ENCODE measurements at regions not wholly inside any gene's neighbourhood (a gene's known extent, or its start where the extent isn't known, plus 50 kb on each side); places are given as distances from the start of the nearest gene placed in this dataset.

DNA sequence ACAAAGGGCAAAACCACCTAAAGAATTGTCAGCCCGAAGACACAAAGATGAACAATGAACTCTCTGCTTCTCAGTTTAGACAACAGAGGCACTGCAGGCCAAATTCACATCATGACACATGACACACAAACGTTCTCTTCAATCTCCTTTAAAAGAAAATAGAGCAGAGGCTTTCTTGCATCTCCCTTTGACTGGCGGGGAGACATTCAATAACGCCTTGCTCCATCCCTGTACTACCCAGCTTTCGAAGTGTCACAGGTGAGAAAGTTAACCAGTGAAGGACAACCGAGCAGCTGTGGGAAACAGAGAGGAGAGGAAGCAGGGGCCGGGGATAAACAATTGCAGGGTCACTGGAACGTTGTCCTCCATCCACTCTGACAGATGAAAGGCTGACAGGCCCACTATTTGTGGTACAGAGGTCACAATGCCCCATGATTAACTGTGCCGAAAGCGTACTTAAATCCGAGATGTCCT, 130.8 kb downstream of the PHLDA1 start:
- ATAC-seq, result no peak
- Mint-ChIP-seq H3K9me3 (no peaks in the 10 kb centered on the region), H3K27me3 (ENCODE audit: low read depth) (peaks cover 2% of the 10 kb centered on the region), H3K4me1 (ENCODE audit: low read depth) (no peaks in the 10 kb centered on the region), H3K4me3 (no peak overlapping the region), H3K36me3 (ENCODE audit: insufficient read depth) (no peaks in the 10 kb centered on the region)
- no peak for DNase-seq

DNA sequence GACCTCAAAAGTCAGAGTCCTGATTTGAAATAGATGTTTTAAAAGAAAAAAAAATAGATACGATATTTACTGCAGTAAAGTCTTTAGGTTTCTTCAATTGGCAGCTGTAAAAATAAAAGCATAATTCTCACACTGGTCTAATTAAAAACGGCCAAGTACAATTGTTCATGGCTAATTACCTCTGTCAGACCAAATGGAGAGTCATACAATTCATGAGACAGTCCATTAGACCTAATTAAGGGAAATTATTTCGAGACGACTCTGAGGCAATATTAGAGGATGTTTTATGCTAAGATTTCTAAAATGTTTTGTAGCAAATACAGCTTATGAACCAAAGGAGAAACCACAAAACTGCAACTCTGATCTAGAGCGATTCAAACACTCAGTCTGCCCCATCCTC, 131.3 kb downstream of the PHLDA1 start:
- Mint-ChIP-seq H3K9me3 (no peaks in the 10 kb centered on the region), H3K4me3 (no peak overlapping the region), H3K4me1 (ENCODE audit: low read depth) (no peaks in the 10 kb centered on the region), H3K36me3 (ENCODE audit: insufficient read depth) (no peaks in the 10 kb centered on the region), H3K27me3 (ENCODE audit: low read depth) (peaks cover 2% of the 10 kb centered on the region)
- DNase-seq (no peak), ATAC-seq (no peak)

DNA sequence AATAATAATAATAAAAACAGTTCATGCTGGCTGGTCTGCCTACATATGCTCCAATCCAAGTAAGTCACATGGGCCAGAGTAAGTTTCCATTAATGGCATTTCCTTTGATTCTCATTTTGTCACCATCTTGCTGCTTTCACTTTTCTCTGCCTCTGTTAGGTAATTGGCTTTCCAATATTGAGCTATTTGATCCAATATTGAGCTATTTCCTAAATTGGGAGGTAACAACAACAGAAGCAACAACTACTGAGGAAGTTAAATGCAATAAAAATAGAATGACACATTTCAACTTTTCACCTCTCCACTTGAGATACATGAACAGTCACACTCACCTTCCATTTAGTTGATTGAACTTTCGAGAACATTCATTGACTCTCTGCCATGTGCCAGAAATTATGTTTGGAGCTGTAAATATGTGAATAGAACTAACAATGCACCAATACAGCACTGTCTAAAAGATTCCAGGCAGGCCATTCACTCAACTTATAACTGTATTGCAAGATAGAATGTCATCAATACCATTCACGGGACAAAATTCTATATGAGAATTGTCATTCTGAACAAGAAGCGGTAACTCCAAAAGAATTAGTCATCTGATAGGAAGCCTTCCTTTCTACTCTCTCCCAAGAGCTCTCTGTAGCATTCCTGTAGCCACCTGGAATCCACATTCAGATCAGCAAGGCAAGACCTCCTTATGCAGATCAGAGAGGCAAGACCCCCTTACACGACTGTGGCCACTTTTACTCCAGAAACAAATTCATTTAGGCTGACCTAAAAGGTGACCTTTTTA, 136.4 kb downstream of the PHLDA1 start:
- Mint-ChIP-seq H3K36me3 (ENCODE audit: insufficient read depth) (no peaks in the 10 kb centered on the region), H3K27me3 (ENCODE audit: low read depth) (peaks cover 2% of the 10 kb centered on the region), H3K9me3 (no peaks in the 10 kb centered on the region), H3K4me3 (no peak overlapping the region), H3K4me1 (ENCODE audit: low read depth) (no peaks in the 10 kb centered on the region)
- ATAC-seq (no peak), DNase-seq (no peak)

DNA sequence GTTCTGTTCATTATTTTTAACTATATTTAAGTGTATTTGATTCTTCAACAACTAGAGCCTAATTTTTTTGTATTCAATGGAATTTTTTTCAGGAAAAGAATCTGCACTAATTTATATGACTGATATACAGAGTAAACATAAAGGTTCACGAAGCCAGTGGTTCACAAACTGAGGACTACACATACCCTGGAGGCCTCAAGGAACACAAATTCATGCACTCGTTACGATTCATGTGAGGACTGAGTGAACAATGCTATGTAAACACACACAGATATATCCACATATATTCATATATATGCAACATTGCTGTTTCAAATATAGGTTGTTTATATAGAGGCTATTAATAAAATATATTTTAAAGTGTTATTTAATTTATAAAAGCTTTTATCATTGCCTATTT, 137.8 kb downstream of the PHLDA1 start:
- peaks cover 6% of the 10 kb centered on the region for H3K27me3 Mint-ChIP-seq (ENCODE audit: low read depth)

DNA sequence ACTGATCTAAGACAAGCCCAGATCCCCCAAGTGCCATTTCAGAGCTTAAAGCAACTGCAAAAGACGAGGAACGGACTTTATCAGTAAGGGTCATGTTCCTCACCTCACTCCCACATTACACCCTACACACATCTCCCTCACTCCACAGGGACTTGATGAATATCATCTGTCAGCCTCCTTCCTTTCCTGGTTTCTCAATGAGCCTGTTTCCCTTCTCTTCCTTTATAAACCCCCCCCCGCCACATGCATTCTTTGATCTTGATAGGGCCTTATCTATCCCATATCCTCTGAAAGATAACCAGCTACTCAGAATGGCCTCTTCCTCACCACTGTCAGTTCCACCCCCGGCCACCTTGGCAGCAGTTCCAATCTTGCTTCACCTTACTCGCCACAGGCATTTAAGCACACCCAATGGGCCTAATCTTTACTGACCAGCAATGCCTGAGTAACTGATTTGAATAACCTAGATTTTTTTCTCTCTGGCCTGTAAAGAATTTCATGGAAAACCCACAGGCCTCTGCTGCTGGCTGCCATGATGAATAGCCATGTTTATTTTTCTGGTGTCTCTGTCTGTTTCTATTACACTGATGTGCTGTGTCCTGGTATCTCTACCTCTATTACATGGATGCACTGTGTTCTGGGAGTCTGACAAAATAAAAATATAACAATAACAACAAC, 138.7 kb downstream of the PHLDA1 start:
- ATAC-seq (no peak), DNase-seq (no peak)
- Mint-ChIP-seq H3K4me3 (no peak overlapping the region), H3K4me1 (ENCODE audit: low read depth) (no peaks in the 10 kb centered on the region), H3K36me3 (ENCODE audit: insufficient read depth) (no peaks in the 10 kb centered on the region), H3K9me3 (no peaks in the 10 kb centered on the region), H3K27me3 (ENCODE audit: low read depth) (peaks cover 6% of the 10 kb centered on the region)

More for the DNA sequence above, 137.8 kb downstream of the PHLDA1 start:
- Mint-ChIP-seq H3K9me3 (no peaks in the 10 kb centered on the region), H3K4me1 (ENCODE audit: low read depth) (no peaks in the 10 kb centered on the region), H3K36me3 (ENCODE audit: insufficient read depth) (no peaks in the 10 kb centered on the region), H3K4me3 (no peak overlapping the region)
- DNase-seq, result no peak
- ATAC-seq, result no peak

DNA sequence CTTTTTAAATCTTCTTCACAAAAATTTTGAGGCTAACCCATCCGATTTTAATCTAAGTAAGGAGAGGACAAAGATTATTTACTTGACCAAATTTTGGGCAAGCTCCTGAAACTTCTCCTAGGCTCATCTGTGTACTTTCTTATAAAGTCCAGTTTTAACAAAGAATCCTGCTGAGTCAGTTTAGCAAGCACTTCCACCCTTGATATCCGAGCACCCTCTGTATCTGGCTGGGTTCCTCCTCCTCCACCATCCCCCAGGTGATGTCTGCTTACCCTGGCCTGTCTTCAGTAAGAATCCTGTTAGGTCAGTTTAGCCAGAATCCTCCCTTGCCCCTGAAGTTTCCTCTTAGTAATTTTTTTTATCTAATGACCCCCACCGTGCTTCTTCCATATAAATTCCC, 140.5 kb downstream of the PHLDA1 start:
- Mint-ChIP-seq H3K4me3 (no peak overlapping the region), H3K9me3 (no peaks in the 10 kb centered on the region), H3K4me1 (ENCODE audit: low read depth) (no peaks in the 10 kb centered on the region), H3K36me3 (ENCODE audit: insufficient read depth) (no peaks in the 10 kb centered on the region), H3K27me3 (ENCODE audit: low read depth) (peaks cover 4% of the 10 kb centered on the region)
- no peak for ATAC-seq
- no peak for DNase-seq

DNA sequence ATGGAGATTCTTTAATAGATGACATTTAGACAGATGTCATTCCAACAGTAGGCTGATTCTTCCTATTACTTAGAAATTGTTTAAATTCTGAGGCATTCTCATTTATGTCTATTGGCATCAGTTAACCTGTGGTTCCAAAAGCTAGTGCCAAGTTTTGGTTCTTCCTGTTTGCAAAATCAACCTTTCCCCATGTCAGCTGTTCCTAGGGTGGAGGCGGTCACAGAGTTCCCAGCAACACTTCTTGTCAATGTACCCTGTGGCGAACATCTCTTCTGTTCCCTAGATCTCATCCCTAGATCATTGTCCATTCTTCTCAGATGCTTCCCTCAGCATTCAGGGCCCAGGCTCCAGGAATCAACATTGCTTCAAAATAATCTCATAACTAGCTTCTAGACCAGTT, 140.9 kb downstream of the PHLDA1 start:
- Mint-ChIP-seq H3K4me3 (no peak overlapping the region), H3K9me3 (no peaks in the 10 kb centered on the region), H3K27me3 (ENCODE audit: low read depth) (peaks cover 4% of the 10 kb centered on the region), H3K36me3 (ENCODE audit: insufficient read depth) (no peaks in the 10 kb centered on the region), H3K4me1 (ENCODE audit: low read depth) (no peaks in the 10 kb centered on the region)
- no peak for DNase-seq
- no peak for ATAC-seq

DNA sequence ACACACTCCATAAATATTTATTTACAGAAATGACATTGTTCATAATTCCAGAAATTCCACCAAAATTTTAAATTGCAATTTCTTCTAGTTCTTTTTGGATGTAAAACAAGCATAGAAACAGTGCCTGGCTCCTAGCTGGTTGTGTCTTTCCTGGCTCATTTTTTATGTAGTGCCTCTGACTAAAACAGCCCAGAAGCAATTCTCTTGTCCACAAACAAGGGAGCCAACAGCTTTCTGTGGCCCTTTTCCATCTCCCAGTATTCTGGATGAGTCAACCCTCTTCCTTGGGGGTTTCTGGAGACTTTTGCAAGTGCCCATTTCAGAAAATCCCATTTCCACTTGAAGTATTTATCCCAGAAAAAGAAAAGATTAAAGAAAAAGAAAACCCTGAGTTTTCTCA, 141.4 kb downstream of the PHLDA1 start:
- Mint-ChIP-seq H3K9me3 (no peaks in the 10 kb centered on the region), H3K27me3 (ENCODE audit: low read depth) (peaks cover 4% of the 10 kb centered on the region)

DNA sequence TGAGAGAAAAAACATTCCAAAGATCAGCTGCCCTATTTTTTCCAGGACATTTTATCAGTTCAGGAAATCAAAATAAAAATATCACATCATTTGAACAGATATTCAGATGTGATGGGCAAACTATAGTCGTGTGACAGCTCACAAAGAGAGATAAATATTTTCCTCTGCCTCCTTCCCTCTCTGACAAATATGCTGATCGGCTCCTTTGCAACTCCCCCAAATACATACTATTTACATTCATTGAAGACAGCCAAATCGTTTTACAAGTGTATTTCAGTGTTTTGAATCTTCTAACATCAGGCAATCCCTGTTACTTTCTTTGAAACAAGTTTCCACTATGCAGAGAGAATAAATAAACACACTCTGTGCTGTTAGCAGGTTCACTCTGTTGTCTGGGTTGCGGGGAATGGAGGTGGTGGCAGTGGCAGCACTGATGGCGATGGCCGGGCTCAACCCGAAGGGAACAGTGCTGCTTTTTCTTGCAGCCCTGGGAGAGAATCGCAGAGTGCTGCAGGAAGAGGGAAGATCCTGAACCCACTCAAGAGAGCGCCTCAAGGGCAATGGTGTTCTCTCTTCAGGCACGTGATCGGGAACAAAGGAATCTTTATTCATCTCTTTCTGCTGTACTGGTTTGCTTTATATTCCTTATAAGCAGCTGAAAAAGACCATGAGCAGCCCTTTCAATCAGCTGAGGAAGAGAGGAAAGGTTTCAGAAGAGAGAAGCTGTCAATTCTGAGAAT, 142.5 kb downstream of the PHLDA1 start:
- no peak for ATAC-seq

More for the DNA sequence above, 141.4 kb downstream of the PHLDA1 start:
- Mint-ChIP-seq H3K36me3 (ENCODE audit: insufficient read depth) (no peaks in the 10 kb centered on the region), H3K4me1 (ENCODE audit: low read depth) (no peaks in the 10 kb centered on the region), H3K4me3 (no peak overlapping the region)
- ATAC-seq, result no peak
- DNase-seq, result no peak

DNA sequence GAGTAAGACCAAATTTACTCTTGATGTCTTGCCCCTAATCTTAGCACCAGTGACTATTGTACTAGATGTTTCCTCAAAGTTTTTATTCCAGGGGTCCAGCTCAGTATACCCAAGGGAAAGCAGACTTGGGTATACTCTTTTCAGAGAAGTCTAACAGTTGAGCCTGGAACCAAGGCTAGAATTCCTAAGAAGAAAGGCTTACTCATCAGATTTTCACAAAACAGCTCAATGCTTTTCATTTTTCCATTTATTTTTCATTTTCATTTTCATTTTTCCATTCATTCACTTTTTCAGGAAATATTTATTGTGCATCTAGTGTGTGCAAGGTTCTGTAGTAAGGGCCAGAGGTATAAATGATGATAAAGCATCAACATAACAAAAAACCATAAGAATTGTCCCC, 143.2 kb downstream of the PHLDA1 start:
- H3K36me3 Mint-ChIP-seq (ENCODE audit: insufficient read depth), result no peaks in the 10 kb centered on the region
- H3K4me1 Mint-ChIP-seq (ENCODE audit: low read depth), result no peaks in the 10 kb centered on the region
- no peak for DNase-seq
- H3K9me3 Mint-ChIP-seq, result no peaks in the 10 kb centered on the region
- no peak for ATAC-seq
- H3K27me3 Mint-ChIP-seq (ENCODE audit: low read depth), result peaks cover 4% of the 10 kb centered on the region
- no peak overlapping the region for H3K4me3 Mint-ChIP-seq

More for the DNA sequence above, 142.5 kb downstream of the PHLDA1 start:
- Mint-ChIP-seq H3K9me3 (no peaks in the 10 kb centered on the region), H3K27me3 (ENCODE audit: low read depth) (peaks cover 4% of the 10 kb centered on the region), H3K4me3 (no peak overlapping the region), H3K4me1 (ENCODE audit: low read depth) (no peaks in the 10 kb centered on the region), H3K36me3 (ENCODE audit: insufficient read depth) (no peaks in the 10 kb centered on the region)
- DNase-seq, result no peak

DNA sequence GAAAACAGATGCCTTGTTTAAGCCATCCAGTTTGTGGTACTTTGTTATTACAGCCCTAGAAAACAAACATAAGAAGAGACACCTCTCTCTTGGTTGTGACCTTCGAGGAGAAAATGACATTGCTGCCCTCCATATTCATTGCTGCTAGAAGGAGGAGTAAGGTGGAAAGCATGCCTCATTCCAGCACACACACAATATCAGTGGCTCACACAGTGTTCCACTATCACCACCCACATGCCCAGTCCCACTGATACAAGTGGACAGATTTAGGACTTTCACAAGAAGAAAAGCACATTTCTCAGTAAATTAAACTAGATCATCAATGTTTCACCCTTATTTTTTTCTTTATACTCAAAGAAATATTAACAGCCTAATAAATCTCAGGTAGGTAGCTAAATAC, 143.6 kb downstream of the PHLDA1 start:
- ATAC-seq (no peak), DNase-seq (no peak)
- no peak overlapping the region for H3K4me3 Mint-ChIP-seq
- H3K9me3 Mint-ChIP-seq, result no peaks in the 10 kb centered on the region
- H3K4me1 Mint-ChIP-seq (ENCODE audit: low read depth), result no peaks in the 10 kb centered on the region
- peaks cover 4% of the 10 kb centered on the region for H3K27me3 Mint-ChIP-seq (ENCODE audit: low read depth)
- H3K36me3 Mint-ChIP-seq (ENCODE audit: insufficient read depth), result no peaks in the 10 kb centered on the region

DNA sequence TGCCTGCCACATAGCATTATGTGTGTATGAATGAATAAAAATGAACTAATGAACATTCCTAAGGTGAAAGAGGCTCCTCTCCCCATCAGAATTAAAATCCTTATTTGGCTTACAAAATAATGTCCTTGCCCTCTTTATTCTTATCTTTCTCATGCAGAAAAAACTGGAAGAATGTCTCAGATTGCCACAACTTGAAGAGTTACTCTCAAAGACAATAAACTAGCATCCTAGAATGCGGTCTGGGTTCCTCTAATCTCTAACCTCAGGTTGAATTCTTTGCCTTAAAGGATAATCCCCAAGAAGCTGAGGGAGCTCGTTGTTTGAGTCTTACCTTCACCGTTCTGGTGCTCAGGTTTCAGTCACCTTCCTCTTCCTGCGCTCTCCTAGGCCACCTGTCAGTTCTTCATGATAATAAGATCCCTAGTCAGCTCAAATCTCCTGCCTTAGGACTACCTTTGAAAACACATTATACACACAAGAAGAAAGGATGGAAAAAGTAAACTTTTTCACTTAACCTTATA, 147.1 kb downstream of the PHLDA1 start:
- Mint-ChIP-seq H3K4me1 (ENCODE audit: low read depth) (no peaks in the 10 kb centered on the region), H3K4me3 (no peak overlapping the region), H3K36me3 (ENCODE audit: insufficient read depth) (no peaks in the 10 kb centered on the region)

DNA sequence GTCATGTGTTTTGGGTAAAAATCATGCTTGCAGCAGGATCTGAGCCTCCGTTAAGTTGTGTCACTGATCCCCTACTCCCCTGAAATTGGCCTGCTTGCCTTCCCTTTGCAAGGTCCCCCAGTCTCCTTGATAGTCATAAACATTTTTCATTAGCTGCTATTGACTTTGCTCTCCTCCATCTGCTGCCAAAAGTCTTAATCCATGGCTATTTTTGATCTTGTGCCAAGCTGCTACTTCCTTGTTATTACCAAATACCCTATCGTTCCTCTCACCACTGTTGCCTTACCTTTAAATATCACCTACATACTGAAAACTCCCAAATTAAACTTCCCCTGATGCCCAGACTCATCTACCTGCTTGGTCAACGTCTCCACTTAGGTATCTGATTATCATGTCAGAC, 148.3 kb downstream of the PHLDA1 start:
- no peaks in the 10 kb centered on the region for H3K9me3 Mint-ChIP-seq
- no peaks in the 10 kb centered on the region for H3K36me3 Mint-ChIP-seq (ENCODE audit: insufficient read depth)

More for the DNA sequence above, 147.1 kb downstream of the PHLDA1 start:
- ATAC-seq (no peak), DNase-seq (no peak)
- Mint-ChIP-seq H3K27me3 (ENCODE audit: low read depth) (peaks cover 7% of the 10 kb centered on the region), H3K9me3 (no peaks in the 10 kb centered on the region)

DNA sequence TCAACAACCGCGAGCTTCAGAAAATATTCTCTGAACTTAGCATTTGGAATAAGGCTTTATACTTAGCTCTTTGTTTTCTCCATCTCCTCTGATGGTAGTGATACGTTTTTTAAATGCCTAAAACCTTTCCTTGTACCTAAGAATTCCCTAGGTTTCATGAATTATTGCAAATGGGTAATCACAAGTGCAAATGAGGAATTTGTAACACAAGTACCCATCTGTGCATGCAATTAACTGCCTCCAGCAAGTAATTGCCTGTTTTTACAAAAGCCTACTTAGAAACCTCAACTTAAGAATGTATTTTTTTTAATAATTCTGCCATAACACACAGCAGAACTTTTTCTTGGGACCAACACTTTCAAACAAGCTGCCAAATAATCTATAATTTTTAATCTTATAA, 149.2 kb downstream of the PHLDA1 start:
- Mint-ChIP-seq H3K4me3 (no peak overlapping the region), H3K9me3 (no peaks in the 10 kb centered on the region), H3K4me1 (ENCODE audit: low read depth) (peaks cover 8% of the 10 kb centered on the region), H3K27me3 (ENCODE audit: low read depth) (peaks cover 3% of the 10 kb centered on the region), H3K36me3 (ENCODE audit: insufficient read depth) (no peaks in the 10 kb centered on the region)
- no peak for DNase-seq
- no peak for ATAC-seq

More for the DNA sequence above, 148.3 kb downstream of the PHLDA1 start:
- peaks cover 3% of the 10 kb centered on the region for H3K27me3 Mint-ChIP-seq (ENCODE audit: low read depth)
- ATAC-seq (no peak), DNase-seq (no peak)
- no peak overlapping the region for H3K4me3 Mint-ChIP-seq
- H3K4me1 Mint-ChIP-seq (ENCODE audit: low read depth), result peaks cover 2% of the 10 kb centered on the region
